IMR-90 (cell line): ENCODE measurements at regions not wholly inside any gene's neighbourhood (a gene's known extent, or its start where the extent isn't known, plus 50 kb on each side); places are given as distances from the start of the nearest gene placed in this dataset.

ENCODE experiments used
- CEBPB ChIP-seq: IDR thresholded peaks from 2 replicates; pipeline ENCODE4 v1.6.1; 2012; ENCODE audit warnings: low read depth, low read length, improper control_type of control experiment
- CHD1 ChIP-seq: IDR thresholded peaks from 2 replicates; pipeline ENCODE4 v1.6.1; 2012; ENCODE audit warnings: low read depth, low read length, improper control_type of control experiment
- MAFK ChIP-seq: IDR thresholded peaks from 2 replicates; pipeline ENCODE4 v1.6.1; 2012; ENCODE audit warnings: low read depth, low read length, improper control_type of control experiment
- MAZ ChIP-seq: IDR thresholded peaks from 2 replicates; pipeline ENCODE4 v1.6.1; 2012; ENCODE audit warnings: low read depth, mild to moderate bottlenecking, low read length, improper control_type of control experiment, moderate library complexity, borderline replicate concordance
- MXI1 ChIP-seq: IDR thresholded peaks from 2 replicates; pipeline ENCODE4 v1.6.1; 2012; ENCODE audit warnings: low read depth, mild to moderate bottlenecking, low read length, moderate library complexity, borderline replicate concordance
- NFE2L2 ChIP-seq: fragments of 150-350 bp; IDR thresholded peaks from 2 replicates; pipeline ENCODE4 v1.6.1; 2016; ENCODE audit warnings: low read depth, mild to moderate bottlenecking, low read length
- POLR2A ChIP-seq: IDR thresholded peaks from 2 replicates; pipeline ENCODE4 v1.6.1; 2012; ENCODE audit warnings: mild to moderate bottlenecking, low read depth, low read length
- RAD21 ChIP-seq: IDR thresholded peaks from 2 replicates; pipeline ENCODE4 v1.6.1; 2012; ENCODE audit warnings: low read length, improper control_type of control experiment
- RCOR1 ChIP-seq: IDR thresholded peaks from 2 replicates; pipeline ENCODE4 v1.6.1; 2012; ENCODE audit warnings: mild to moderate bottlenecking, low read length, improper control_type of control experiment; ENCODE audit not compliant: insufficient replicate concordance
- RFX5 ChIP-seq: IDR thresholded peaks from 2 replicates; pipeline ENCODE4 v1.8.0; 2012; ENCODE audit warnings: low read depth, mild to moderate bottlenecking, low read length, moderate library complexity
- SMC3 ChIP-seq: fragments of 150-350 bp; IDR thresholded peaks from 2 replicates; pipeline ENCODE4 v1.6.1; 2016; ENCODE audit warnings: low read depth, mild to moderate bottlenecking, antibody characterized with exemption, low read length, moderate library complexity
- TF ChIP-seq, protein P1 (sequence below): fragments of 150-350 bp; IDR thresholded peaks from 2 replicates; pipeline ENCODE4 v1.6.1; 2016; ENCODE audit warnings: low read depth, mild to moderate bottlenecking, low read length, moderate library complexity, borderline replicate concordance
- TF ChIP-seq, protein P2 (sequence below): conservative IDR thresholded peaks from 2 replicates; pipeline ENCODE4 v1.5.1; 2012; ENCODE audit warnings: mild to moderate bottlenecking, low read depth, low read length, improper control_type of control experiment
- TF ChIP-seq, protein P3 (sequence below): fragments of 150-350 bp; IDR thresholded peaks from 2 replicates; pipeline ENCODE4 v1.6.1; 2017; ENCODE audit warnings: mild to moderate bottlenecking, antibody characterized with exemption, low read length, low read depth

DNA sequence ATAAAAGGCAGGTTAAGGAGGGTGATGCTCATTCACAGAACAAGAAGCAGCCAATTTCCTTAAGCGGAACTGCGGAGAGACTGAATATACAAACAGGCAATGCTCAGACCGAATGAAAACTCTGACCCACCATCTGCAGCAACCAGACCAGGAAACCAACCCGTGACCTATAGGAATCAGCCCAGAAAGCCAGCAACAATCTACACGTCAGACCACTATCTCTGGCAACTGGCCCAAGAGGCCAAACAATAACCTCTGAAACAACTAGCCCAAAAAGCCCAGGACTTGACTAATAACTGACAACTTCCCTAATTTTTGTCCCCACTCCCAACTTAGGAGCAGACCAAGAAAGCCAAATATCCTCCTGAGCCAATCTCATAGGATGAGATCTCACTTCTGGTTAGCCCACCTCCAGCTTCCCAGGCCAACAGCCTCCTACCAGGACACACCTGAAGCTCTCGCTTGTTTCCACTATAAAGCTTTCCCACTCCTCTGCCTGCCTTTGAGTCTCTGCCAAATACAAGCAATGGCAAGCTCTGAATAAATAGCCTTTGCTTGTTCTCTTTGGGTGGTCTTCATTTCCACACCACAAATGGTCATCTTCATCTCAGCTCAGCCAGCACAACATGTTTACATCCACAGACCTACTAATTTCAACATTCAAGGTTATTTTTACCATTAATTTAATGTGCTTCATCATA lies 168.5 kb downstream of the HSD17B3 start:
- TF ChIP-seq, protein P1, sequence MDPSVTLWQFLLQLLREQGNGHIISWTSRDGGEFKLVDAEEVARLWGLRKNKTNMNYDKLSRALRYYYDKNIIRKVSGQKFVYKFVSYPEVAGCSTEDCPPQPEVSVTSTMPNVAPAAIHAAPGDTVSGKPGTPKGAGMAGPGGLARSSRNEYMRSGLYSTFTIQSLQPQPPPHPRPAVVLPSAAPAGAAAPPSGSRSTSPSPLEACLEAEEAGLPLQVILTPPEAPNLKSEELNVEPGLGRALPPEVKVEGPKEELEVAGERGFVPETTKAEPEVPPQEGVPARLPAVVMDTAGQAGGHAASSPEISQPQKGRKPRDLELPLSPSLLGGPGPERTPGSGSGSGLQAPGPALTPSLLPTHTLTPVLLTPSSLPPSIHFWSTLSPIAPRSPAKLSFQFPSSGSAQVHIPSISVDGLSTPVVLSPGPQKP: no peak
- TF ChIP-seq, protein P2, sequence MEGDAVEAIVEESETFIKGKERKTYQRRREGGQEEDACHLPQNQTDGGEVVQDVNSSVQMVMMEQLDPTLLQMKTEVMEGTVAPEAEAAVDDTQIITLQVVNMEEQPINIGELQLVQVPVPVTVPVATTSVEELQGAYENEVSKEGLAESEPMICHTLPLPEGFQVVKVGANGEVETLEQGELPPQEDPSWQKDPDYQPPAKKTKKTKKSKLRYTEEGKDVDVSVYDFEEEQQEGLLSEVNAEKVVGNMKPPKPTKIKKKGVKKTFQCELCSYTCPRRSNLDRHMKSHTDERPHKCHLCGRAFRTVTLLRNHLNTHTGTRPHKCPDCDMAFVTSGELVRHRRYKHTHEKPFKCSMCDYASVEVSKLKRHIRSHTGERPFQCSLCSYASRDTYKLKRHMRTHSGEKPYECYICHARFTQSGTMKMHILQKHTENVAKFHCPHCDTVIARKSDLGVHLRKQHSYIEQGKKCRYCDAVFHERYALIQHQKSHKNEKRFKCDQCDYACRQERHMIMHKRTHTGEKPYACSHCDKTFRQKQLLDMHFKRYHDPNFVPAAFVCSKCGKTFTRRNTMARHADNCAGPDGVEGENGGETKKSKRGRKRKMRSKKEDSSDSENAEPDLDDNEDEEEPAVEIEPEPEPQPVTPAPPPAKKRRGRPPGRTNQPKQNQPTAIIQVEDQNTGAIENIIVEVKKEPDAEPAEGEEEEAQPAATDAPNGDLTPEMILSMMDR: no peak
- TF ChIP-seq POLR2A (no peak), RFX5 (no peak), CHD1 (no peak), RCOR1 (no peak), NFE2L2 (no peak), MAFK (no peak), RAD21 (no peak), SMC3 (no peak), MAZ (no peak), CEBPB (no peak), MXI1 (no peak)
- TF ChIP-seq, protein P3, sequence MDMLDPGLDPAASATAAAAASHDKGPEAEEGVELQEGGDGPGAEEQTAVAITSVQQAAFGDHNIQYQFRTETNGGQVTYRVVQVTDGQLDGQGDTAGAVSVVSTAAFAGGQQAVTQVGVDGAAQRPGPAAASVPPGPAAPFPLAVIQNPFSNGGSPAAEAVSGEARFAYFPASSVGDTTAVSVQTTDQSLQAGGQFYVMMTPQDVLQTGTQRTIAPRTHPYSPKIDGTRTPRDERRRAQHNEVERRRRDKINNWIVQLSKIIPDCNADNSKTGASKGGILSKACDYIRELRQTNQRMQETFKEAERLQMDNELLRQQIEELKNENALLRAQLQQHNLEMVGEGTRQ: no peak
